HK-2 (cell line): ENCODE measurements at regions not wholly inside any gene's neighbourhood (a gene's known extent, or its start where the extent isn't known, plus 50 kb on each side); places are given as distances from the start of the nearest gene placed in this dataset.

Experiments
- DNase-seq: peaks from one replicate; pipeline ENCODE4 v3.0.0-alpha.2; 2018; ENCODE audit not compliant: unreplicated experiment

DNA sequence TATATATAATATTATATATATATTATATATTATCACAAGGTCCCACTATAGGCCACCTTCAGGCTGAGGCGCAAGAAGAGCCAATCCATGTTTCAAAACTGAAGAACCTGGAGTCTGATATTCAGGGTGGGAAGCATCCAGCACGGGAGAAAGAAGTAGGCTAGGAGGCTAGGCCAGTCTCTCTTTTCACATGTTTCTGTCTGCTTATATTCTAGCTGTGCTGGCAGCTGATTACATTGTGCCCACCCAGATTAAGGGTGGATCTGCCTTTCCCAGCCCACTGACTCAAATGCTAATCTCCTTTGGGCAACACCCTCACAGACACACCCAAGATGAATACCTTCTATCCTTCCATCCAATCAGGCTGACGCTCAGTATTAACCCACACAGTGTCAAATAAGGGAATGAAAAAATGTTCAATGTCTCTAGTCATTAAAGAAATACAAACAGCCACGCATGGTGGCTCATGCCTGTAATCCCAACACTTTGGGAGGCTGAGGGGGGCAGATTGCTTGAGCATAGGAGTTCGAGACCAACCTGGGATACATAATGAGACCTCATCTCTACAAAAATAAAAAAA lies 135.4 kb upstream of the PCBD1 start:
- no peak for DNase-seq

DNA sequence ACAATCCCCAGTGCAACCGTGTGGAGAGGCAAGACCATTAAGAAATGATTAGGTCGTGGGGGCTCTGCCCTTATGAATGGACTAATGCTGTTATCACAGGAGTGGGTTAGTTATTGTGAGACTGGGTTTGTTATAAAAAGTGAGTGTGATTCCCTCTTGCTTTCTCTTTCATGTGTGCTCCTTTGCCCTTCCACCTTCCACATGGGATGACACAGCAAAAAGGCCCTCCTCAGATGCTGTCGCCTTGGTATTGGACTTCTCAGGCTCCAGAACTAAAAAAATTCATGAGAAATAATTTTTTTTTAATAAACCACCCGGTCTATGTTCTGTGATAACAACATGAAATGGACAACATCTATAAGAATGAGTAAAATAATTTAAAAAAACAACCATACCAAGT lies 136.1 kb upstream of the PCBD1 start:
- DNase-seq, result no peak

DNA sequence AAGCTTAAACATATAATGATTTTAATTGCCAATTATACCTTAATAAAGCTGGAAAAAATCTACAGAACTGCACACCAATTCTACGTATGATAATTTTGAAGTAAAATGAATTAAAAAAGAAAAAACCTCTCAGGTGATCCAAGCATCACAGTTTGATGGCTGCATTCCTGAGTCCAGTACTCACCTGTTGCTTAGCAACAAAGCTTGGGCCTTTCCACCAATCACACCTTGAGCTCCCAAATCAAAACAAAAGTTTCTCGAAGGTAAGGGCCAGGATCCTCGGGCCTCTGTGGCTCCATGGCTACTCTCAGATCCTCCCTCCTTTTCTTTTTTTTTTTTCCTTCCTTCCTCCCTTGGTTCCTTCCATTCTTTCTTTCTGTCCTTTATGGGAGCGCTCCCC lies 137.2 kb upstream of the PCBD1 start:
- no peak for DNase-seq

DNA sequence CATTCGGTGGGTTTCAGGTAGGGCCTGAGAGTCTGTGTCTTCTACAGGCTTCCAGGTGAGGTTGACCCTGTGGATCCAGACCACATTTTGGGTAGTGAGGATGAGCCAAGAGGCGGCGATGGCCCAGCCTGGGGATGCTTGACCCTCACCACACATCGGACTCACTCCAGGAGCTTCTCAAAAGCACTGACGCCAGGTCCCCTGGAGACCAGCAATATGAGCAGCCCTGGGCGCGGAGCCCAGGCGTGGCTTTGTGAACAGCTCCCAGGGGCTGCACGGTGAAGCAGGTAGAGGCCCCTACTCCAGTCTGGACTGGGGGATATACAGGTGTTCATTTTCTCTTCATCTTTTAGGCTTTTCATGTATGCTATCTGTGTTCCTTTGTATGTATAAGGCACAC lies 139.7 kb upstream of the PCBD1 start:
- no peak for DNase-seq

DNA sequence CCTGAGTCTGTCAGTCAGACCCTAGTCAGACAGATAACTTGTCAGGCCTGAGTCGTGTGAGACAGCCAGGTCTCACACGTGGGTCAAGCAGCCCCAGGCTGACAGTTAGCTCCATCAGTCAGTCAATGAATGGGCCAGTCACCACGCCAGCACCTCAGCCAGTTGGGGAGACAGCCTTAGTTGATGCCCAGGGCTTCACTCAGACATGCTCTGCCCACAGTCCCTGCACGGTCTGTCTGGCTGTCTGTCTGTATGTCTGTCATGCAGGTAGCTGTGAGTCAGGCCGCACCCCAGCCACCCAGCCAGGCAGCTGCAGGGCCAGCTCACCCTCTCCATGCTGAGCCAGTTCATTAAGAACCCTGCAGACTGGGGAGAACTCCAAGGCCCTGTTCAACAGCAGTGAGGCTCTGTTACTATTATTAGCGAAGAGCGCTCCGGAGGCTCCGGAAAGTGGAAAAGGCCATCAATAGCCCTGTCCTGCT lies 141.1 kb upstream of the PCBD1 start:
- DNase-seq, result no peak

- no peak for DNase-seq
These were observed 141.5 kb upstream of the PCBD1 start for GRCh38 chr10:71029907-71030306.

- DNase-seq, result no peak
These were observed 142.7 kb upstream of the PCBD1 start for GRCh38 chr10:71031026-71031425.

DNA sequence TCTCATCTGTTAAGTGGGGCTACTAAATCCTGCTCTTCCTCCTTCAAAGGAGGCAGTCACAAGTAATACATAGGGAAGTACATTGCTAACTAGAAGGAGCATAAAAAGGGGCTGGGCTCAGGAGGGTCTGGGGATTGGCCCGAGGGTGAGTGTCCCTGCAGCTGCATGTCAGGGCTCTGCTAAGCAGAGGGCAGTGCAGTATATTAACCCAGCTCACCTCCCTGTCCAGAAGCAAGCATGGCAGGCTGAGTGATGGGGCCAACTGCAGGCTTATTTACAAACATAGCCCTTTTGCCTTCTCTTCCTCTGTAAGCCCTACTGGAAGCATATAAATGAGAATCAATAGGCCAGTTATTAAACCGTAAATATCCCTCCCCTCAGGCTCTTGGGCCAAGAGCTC lies 143.2 kb upstream of the PCBD1 start:
- DNase-seq, result no peak

DNA sequence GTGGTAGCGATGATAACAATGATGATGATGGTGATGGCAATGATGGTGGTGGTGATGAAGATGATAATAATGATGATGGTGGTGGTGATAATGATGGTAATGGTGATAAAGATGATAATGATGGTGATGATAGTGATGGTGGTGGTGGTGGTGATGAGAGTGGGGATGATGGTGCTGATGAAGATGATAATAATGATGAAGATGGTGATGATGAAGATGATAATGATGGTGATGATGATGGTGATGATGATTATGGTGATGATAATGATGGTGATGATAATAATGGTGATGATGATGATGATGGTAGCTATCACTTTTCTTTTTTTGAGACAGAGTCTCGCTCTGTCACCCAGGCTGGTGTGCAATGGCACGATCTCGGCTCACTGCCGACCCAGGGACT lies 144.5 kb upstream of the PCBD1 start:
- DNase-seq, result no peak

DNA sequence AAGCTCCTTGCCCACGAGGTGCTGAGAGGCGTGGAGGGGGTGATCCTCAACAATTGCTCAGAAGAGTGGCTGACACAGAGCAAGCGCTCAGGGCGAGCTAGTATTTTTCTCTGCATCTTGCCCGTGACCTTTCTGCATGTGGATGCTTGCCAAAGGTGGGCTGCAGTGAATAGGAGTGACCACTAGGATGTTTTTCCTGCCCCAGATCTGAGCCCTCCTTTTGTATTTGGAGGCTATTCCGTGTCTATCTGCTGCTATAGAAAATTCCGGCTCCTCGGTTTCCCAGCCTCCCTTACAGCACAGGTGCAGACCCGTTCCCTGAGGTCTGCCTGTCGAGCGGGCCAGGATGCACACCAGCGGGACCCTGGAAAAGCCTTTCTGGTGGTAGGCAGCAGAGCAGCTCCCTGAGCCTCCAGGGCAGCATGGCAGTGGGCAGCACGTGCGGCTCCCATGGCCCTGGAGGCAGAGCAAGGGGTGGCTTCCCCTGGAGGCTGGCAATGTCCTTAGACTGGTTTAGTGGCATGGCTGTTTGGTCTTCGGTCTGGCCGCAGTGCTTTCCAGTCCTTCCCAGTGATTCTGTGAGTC lies 145.1 kb upstream of the PCBD1 start:
- no peak for DNase-seq

DNA sequence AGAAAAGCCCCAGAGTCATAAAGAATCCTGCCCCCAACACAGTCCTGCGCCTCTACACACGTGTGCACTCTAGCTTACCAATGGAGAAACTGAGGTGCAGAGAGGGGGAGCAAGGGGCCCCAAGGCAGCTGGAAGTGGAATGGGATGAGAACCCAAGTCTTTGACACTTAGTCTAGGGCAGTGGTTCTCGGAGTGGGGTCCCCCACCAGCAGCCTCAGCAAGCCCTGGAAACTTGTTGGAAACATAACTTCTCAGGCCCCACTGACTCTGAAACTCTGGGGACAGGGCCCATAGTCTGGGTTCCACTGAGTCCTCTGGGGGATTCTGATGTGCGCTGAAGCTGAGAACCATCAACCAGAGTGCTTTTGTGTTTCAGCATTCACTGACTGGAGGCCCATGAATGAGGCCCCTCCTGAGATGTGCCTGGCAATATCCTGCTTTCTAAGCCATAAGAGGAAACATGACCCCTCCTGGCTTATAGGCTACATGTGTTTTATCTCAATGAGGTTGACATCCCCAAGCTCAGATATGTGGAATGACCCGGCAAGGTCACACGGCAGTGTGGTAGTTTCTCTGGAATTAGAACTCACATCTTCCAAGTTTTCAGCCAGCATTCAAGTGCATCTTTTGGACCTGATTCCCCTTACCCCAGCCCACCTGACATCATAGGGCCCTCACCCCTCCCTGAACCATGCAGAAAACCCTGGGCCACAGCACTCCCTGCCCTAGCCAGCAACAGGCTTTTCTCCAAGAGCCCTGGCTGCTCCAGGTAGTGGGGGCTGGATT lies 147.3 kb upstream of the PCBD1 start:
- DNase-seq, result no peak

DNA sequence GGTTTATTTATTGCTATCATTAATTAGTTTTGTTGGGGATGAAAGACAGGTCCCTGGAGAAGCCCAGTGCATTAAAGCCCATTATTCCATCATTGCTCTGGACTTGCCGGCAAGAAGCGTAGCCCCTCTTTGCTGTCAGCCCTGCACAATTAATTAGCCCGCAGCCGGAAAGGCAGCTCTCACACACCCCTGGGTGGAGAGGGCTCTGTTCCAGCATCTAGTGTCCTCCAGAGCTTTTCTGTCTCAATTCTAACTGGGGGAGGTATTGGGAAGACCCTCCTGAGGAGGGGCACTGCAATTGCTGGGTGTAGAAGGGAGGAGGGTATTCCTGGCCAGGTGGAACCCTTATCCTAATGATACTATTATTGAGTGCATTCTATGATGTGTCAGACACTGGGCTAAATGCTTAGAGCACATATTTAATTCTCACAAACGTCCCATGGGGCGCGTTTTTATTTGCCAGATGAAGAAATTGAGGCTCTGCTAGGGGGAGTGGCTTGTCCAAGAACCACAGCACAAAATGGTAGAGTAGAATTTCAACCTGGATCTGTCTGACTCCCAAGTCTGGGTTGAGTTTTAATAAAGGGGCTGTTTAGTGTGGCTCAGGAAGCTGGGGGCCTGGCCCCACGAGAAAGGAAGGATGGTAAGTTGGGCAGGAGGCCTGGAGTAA lies 148.1 kb upstream of the PCBD1 start:
- no peak for DNase-seq

DNA sequence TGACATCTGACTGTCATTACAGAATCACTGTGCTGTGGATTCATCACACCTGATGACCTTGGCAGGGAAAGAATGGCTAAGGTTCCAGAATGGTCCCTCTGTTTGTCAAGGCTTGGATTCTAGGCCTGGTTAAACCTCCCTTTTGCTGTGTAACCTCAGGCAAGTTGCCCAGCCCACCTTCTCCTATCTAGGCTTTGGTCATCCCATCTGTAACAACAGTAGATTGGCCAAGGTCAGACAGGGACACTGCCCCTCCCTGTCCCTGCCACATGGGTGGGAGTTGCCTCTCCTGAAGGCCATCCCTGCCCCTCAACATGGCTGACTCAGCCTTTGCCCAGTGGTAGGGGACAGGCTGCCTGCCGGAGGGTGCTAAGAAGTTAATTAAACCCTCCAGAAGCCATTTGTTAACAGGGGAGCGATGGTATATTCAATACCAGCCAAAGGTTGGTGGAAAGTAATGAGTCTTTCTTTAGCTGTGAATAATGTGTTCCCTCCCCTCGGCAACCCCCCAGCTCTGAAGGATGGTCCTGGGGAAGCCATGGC lies 149.8 kb upstream of the PCBD1 start:
- DNase-seq, result no peak

- DNase-seq, result no peak
These were observed 150.6 kb upstream of the PCBD1 start for GRCh38 chr10:71038921-71039320.

DNA sequence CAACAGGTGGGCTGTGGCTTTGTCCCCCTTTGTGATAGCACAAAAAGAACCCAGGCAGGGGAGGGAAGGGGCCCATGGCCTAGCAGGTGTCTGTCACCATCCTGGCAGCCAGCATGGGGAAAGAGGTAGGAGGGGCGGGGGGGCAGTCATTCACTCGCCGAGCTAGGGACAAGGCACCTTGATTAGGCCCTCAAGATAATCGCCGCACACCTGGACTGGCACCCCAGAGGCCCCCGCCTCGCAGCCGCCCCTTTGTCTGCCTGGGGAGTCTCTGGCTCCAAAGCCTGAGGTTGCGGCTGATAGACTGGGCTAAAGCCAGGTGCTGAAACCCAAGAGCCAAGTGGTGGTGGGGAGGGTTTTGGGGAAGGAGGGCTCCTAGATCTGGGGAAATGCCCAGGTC lies 151.2 kb upstream of the PCBD1 start:
- DNase-seq, result no peak

DNA sequence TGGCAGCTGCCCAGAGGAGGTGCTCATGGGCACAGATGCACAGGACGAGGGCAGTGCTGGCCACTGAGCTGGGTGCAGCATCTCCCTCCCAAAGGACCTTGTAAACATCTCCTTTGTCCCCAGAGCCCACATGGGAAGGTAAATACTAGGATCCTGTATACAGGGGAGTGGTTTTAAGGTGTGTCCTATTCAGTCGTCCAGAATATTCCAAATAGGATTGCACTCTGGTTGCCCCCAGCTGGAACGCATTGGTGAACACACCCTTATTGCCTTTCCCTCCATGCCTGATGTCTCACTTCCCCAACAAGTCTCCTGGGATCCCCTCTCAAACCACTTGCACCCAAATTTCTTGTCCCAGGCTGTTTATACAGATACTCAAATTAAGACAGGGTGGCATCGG lies 152.0 kb upstream of the PCBD1 start:
- DNase-seq, result no peak

DNA sequence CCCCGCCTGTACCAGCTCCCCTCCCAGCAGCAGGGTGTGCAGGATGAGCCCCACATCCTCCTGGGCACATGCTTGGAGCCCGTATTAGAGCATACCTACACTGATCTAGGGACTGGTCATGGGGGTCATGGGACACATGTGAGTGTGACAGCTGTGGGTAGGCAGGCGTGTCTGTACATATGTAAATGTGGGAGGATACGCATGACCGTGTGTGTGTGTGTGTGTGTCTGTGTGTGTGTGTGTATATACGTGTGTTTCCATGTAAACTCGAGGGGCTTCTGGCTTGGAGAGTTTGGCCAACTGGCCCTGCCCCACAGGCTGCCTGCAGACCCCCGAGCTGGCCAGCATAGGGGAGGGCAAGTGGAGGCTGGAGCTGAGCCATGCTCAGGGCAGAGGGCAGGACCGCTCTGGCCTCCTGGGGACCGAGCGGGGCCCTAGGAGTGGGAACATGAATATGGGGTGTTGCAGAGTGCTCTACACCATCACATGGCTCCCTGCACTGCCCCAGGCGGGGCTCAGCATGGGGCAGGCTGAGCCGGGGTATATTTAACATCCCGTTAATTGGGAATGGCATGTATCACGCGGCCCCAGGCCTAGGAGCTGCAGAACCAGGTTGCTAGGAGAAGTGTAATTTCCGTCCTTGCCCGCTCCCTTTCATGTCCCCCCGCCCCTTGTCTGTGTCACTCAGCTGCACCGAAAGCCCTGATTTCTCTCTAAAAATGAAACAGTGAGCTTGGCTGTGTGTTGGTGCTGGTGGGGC lies 152.7 kb upstream of the PCBD1 start:
- DNase-seq, result no peak

GRCh38 chr10:71042216-71042615 lies 153.9 kb upstream of the PCBD1 start:
- DNase-seq, result no peak

DNA sequence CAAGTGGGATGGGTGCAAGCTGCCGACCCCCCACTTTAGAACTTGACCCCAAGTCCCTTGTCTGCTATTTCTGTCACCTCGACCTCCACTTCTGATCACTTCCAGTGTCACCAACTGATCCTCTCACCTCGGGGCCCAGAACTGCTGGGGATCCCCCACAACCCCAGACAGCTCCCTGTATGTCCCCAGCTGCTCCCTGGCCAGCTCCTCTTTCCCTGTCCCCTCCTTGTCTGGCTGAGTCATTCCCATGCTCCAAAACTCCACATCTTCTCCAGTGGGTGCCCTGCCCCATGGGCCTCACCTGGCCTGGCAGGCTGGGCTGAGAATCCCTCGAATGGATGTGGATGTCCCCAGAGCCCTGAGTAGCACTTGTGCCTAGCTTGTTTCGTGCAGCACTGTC lies 154.3 kb upstream of the PCBD1 start:
- no peak for DNase-seq

GRCh38 chr10:71043858-71044257 lies 155.5 kb upstream of the PCBD1 start:
- no peak for DNase-seq

- DNase-seq, result no peak
These were observed 156.4 kb upstream of the PCBD1 start for GRCh38 chr10:71044720-71045119.
